ENCODE measurements at regions not wholly inside any gene's neighbourhood (a gene's known extent, or its start where the extent isn't known, plus 50 kb on each side); places are given as distances from the start of the nearest gene placed in this dataset.

DNA sequence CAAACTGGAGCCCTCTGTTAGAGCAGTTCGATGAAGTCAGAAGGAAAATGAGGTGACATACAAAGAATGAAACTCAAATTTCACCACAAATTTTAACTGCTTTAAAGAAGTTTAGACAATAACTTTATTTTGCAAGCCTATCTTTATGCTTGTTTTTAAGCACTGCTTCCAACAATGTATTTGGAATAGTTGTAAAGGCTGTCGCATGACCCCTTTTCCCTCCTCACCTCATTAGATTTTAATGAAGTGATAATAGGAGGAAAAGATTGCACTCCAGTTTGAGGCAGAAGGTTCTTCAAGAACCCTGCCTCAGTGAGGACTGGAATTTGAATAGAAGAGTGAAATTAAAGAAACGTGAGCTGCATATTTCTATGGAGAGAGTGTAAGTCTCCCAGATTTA, 386.1 kb upstream of the NR3C2 start:
- Histone ChIP-seq H3K4me2 (ENCODE audit: control insufficient read depth, insufficient read depth) (no peak overlapping the region), H3K36me3 (ENCODE audit: control insufficient read depth in 2 of 2, insufficient read depth in 2 of 2, low read length in 1 of 2) (no peaks in the 10 kb centered on the region), H3K4me1 (ENCODE audit: control insufficient read depth, insufficient read depth, low read length) (no peaks in the 10 kb centered on the region), H3K27ac (ENCODE audit: control insufficient read depth, insufficient read depth) (no peak overlapping the region), H4K20me1 (ENCODE audit: control insufficient read depth, insufficient read depth) (no peaks in the 10 kb centered on the region), H2AFZ (ENCODE audit: control insufficient read depth, low read depth, low read length) (no peak overlapping the region), H3K27me3 (replicated peaks in 1 of 2; ENCODE audit: control insufficient read depth in 2 of 2, insufficient read depth in 2 of 2, low read length in 1 of 2) (no peaks in the 10 kb centered on the region), H3K4me3 (no peak overlapping the region), H3K79me2 (ENCODE audit: control insufficient read depth, insufficient read depth, low read length) (no peaks in the 10 kb centered on the region), H3K9ac (ENCODE audit: control insufficient read depth, insufficient read depth, low read length) (no peak overlapping the region), H3K9me3 (replicated peaks; ENCODE audit: control insufficient read depth, insufficient read depth, low read length) (no peaks in the 10 kb centered on the region)
- WGBS (ENCODE audit: insufficient coverage, insufficient replicate concordance, low lambda C conversion rate, missing lambda C conversion rate): 24% methylated on average over 3 of the region's 3 CpGs
- ChIA-PET RAD21 (ENCODE audit: unreplicated experiment) (no interaction called here), CTCF (no interaction called here), SMC1A (ENCODE audit: uncharacterized antibody, unreplicated experiment) (no interaction called here), POLR2A (no interaction called here)
- no TSS peak for BruUV-seq (replicated peaks)
- no peak for FAIRE-seq
- TF ChIP-seq SMAD5 (IDR thresholded peaks at IDR 0.05; ENCODE audit: low read depth) (no peak), POU2F2 (IDR thresholded peaks at IDR 0.05; ENCODE audit: borderline replicate concordance, low read depth, low read length) (no peak), POLR2AphosphoS5 (IDR thresholded peaks at IDR 0.05; ENCODE audit: low read length) (no peak), TCF12 (IDR thresholded peaks at IDR 0.05; ENCODE audit: low read depth, low read length) (no peak), ZNF24 (IDR thresholded peaks at IDR 0.05) (no peak), ZSCAN29 (IDR thresholded peaks at IDR 0.05) (no peak), MYB (IDR thresholded peaks at IDR 0.05; ENCODE audit: borderline replicate concordance, low read depth, low read length) (no peak)
- TF ChIP-seq, protein P1, sequence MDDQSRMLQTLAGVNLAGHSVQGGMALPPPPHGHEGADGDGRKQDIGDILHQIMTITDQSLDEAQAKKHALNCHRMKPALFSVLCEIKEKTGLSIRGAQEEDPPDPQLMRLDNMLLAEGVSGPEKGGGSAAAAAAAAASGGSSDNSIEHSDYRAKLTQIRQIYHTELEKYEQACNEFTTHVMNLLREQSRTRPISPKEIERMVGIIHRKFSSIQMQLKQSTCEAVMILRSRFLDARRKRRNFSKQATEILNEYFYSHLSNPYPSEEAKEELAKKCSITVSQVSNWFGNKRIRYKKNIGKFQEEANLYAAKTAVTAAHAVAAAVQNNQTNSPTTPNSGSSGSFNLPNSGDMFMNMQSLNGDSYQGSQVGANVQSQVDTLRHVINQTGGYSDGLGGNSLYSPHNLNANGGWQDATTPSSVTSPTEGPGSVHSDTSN (IDR thresholded peaks at IDR 0.05; ENCODE audit: insufficient replicate concordance, low read depth, low read length): no peak
- TF ChIP-seq, protein P2, sequence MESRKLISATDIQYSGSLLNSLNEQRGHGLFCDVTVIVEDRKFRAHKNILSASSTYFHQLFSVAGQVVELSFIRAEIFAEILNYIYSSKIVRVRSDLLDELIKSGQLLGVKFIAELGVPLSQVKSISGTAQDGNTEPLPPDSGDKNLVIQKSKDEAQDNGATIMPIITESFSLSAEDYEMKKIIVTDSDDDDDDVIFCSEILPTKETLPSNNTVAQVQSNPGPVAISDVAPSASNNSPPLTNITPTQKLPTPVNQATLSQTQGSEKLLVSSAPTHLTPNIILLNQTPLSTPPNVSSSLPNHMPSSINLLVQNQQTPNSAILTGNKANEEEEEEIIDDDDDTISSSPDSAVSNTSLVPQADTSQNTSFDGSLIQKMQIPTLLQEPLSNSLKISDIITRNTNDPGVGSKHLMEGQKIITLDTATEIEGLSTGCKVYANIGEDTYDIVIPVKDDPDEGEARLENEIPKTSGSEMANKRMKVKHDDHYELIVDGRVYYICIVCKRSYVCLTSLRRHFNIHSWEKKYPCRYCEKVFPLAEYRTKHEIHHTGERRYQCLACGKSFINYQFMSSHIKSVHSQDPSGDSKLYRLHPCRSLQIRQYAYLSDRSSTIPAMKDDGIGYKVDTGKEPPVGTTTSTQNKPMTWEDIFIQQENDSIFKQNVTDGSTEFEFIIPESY (IDR thresholded peaks at IDR 0.05): no peak
- TF ChIP-seq, protein P3, sequence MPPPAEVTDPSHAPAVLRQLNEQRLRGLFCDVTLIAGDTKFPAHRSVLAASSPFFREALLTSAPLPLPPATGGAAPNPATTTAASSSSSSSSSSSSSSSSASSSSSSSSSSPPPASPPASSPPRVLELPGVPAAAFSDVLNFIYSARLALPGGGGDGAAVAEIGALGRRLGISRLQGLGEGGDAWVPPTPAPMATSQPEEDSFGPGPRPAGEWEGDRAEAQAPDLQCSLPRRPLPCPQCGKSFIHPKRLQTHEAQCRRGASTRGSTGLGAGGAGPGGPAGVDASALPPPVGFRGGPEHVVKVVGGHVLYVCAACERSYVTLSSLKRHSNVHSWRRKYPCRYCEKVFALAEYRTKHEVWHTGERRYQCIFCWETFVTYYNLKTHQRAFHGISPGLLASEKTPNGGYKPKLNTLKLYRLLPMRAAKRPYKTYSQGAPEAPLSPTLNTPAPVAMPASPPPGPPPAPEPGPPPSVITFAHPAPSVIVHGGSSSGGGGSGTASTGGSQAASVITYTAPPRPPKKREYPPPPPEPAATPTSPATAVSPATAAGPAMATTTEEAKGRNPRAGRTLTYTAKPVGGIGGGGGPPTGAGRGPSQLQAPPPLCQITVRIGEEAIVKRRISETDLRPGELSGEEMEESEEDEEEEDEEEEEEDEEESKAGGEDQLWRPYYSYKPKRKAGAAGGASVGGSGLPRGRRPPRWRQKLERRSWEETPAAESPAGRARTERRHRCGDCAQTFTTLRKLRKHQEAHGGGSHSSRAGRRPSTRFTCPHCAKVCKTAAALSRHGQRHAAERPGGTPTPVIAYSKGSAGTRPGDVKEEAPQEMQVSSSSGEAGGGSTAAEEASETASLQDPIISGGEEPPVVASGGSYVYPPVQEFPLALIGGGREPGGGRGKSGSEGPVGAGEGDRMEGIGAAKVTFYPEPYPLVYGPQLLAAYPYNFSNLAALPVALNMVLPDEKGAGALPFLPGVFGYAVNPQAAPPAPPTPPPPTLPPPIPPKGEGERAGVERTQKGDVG (CRISPR knock-in tag; IDR thresholded peaks at IDR 0.05): no peak
- DNase-seq (ENCODE audit: low read depth, low spot score): no peak
- in situ Hi-C loops (cut with MboI): no loop called here
- intact Hi-C loops (cut with micrococcal nuclease; ENCODE audit: unreplicated experiment): no loop called here
- no peak for ATAC-seq

Data from GM12878 (cell line).